ENCODE measurements at regions not wholly inside any gene's neighbourhood (a gene's known extent, or its start where the extent isn't known, plus 50 kb on each side); places are given as distances from the start of the nearest gene placed in this dataset.

- DNase-seq (ENCODE audit: low read depth) = no peak
Measured at GRCh38 chr5:111582451-111582850, 70.1 kb upstream of the STARD4 start.

- DNase-seq (ENCODE audit: low read depth) = no peak
Measured at GRCh38 chr5:111580956-111581355, 68.6 kb upstream of the STARD4 start.

- DNase-seq (ENCODE audit: low read depth) = no peak
Measured at GRCh38 chr5:111574311-111574710, 62.0 kb upstream of the STARD4 start.

GRCh38 chr5:111572561-111572960 is 60.2 kb upstream of the STARD4 start:
- DNase-seq (ENCODE audit: low read depth) = no peak

GRCh38 chr5:111563031-111563822 is 50.9 kb upstream of the STARD4 start:
- no peak for DNase-seq (ENCODE audit: low read depth)

GRCh38 chr5:111562561-111562960 is 50.2 kb upstream of the STARD4 start:
- no peak for DNase-seq (ENCODE audit: low read depth)
